GM21367 (cell line): ENCODE measurements at regions not wholly inside any gene's neighbourhood (a gene's known extent, or its start where the extent isn't known, plus 50 kb on each side); places are given as distances from the start of the nearest gene placed in this dataset.

Experiments used
- ATAC-seq: cut with Tn5 transposase; IDR thresholded peaks from one replicate; pipeline ENCODE4 v1.9.1; 2021; ENCODE audit not compliant: unreplicated experiment

DNA sequence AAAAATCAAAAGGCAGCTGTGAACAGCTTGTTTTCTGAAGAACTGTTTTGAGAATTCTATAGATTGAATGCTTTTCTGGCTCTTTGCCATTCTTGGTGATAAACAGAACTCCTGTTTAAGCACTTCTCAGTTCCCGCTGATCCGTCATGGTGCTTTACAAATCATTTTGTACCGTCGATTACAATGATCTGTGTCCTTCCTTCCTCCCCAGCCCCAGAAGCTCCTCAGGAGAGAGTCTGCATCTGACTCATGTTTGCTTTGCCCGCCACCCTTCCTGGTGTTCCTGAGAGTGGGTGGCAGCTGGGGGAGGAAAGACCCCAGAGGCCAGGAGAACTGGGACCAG is 538.6 kb upstream of the MARCKS start:
- ATAC-seq: no peak

- ATAC-seq: no peak
Observed at GRCh38 chr6:113320653-113321052, 536.5 kb upstream of the MARCKS start.

- no peak for ATAC-seq
Observed at GRCh38 chr6:113326781-113327180, 530.4 kb upstream of the MARCKS start.

GRCh38 chr6:113328886-113329381 is 528.2 kb upstream of the MARCKS start:
- ATAC-seq: no peak

GRCh38 chr6:113329942-113330635 is 527.1 kb upstream of the MARCKS start:
- ATAC-seq: no peak

- no peak for ATAC-seq
Observed at GRCh38 chr6:113330636-113330946, 526.6 kb upstream of the MARCKS start.

GRCh38 chr6:113331021-113331420 is 526.1 kb upstream of the MARCKS start:
- no peak for ATAC-seq

GRCh38 chr6:113338644-113339043 is 518.5 kb upstream of the MARCKS start:
- ATAC-seq: no peak

DNA sequence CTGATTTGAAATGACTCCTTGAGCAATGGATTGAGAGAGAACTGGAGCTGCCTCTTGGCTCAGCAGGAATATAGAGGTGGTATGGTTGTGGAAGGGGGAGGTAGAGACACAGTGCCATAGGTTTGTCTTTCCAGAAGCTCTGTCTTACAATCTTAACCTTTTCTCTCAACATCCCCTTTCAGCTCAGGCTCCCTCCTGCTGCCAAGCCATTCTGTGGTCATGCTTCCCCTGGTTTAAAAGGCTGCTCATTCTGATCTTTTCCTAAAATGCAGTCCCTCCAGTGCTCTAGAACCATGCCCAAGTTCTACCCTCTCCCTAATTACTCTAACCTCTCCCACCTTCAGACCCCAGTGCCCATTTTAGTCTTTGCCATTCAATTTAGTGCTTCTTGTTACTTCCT is 517.9 kb upstream of the MARCKS start:
- no peak for ATAC-seq

- ATAC-seq: no peak
Observed at GRCh38 chr6:113340371-113340770, 516.8 kb upstream of the MARCKS start.

- no peak for ATAC-seq
Observed at GRCh38 chr6:113343940-113344339, 513.2 kb upstream of the MARCKS start.

DNA sequence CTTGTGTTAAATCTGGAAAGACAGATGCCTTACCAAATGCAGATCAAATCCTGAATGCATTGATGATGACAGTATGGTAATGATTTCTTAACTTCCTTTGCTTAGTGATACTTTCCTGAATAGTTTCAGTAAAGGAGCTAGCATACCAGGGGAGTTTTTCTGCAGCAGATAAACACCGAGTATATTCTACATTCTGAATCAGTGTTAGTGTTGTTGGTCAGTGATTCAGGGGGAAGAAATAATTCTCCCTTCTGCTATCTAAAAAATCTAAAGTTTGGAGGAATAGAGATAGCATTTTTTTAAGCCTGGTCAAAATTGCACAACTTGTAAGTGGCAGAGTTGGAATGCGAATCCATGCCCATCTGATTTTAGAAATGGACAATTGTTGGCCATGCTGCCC is 512.2 kb upstream of the MARCKS start:
- no peak for ATAC-seq

- no peak for ATAC-seq
Observed at GRCh38 chr6:113347436-113347835, 509.7 kb upstream of the MARCKS start.

GRCh38 chr6:113350461-113350860 is 506.7 kb upstream of the MARCKS start:
- no peak for ATAC-seq

GRCh38 chr6:113351173-113351834 is 505.8 kb upstream of the MARCKS start:
- no peak for ATAC-seq

GRCh38 chr6:113352029-113352801 is 504.9 kb upstream of the MARCKS start:
- no peak for ATAC-seq

DNA sequence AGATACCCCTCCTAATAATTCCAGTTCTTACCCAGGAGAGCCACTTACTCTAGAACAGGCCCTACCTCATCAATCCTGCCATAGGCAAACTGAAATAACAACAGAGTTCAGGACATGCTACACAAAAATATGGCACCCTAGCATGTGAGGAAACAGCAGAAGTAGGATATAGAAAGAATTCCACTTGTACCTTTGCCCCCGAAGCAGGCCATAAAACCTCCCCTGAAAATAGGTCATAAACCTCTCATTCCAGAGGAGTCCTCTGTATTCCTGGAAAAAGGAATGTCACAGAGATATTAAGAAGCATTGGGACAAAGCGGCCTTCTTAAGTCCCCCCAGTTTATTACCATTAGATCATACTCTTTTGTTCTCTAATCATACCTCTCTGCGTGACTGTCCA is 504.3 kb upstream of the MARCKS start:
- ATAC-seq: no peak

- no peak for ATAC-seq
Observed at GRCh38 chr6:113353392-113353791, 503.8 kb upstream of the MARCKS start.

DNA sequence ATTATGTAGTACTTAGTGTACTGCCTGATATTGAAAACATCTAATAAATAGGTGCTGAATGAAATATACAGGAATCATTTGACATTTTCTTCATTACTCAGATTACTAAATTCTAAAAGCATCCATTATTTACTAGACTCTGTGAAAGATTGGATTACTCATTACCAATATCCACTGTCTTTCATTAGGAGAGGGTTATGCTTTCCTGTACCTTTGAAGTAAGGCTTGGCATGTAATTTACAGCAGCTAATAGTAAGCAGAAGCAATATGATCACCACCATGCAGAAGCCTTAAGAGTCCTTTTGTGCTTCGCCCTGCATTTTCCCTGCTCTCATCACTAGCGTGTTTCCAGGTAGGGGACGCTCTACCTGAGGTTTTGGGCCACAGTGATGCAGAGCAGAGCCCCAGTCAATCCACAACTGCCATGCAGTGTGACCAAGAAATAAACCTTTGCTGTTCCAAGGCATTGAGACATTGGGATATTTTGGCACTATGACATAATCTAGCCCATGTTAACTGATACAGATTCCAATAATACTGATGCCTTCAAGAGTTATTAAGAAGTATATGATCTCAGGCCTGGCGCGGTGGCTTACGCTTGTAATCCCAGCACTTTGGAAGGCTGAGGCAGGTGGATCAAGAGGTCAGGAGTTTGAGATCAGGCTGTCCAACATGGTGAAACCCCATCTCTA is 502.8 kb upstream of the MARCKS start:
- ATAC-seq: no peak

DNA sequence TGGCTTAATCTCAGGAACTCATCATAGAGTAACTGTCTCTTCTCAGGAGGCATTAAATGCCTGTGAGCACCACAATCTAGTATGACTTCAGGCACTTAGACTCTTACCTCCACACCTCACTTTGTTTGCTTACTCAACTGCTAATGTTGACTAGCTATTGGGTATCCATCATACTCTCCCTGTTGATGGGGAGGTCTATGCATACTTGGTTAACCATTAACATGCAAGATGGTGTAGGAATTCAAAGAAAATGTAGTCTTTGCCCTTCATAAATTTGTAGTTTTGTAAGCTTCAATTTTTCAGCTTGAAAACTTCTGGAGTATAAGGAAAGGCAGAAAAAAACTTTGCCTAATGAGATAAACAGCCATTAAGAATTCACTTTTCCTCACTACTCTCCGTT is 501.0 kb upstream of the MARCKS start:
- no peak for ATAC-seq

DNA sequence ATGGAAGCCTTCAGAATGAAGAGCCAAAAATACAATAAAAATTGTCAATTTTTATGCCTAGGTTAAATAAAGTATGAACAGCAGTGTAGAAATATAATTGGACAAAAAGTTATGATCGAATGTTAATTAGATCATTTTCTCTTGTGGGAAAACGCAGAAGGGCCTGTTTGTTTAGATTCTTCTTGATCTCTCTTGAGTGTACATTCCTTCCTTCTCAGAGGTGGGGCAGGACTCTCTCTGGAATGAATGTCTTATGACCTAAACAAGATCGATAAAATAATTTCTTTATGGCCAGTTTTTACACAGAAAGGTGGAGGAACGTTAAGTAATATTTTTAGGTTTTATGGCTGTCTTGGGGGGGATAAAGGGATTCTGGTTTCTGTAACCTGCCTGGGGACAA is 500.1 kb upstream of the MARCKS start:
- ATAC-seq: no peak
